Esophagus muscularis mucosa (tissue), 3 donors: ENCODE measurements at regions not wholly inside any gene's neighbourhood (a gene's known extent, or its start where the extent isn't known, plus 50 kb on each side); places are given as distances from the start of the nearest gene placed in this dataset.

ENCODE experiments used
- CTCF ChIP-seq, 3 experiments: fragments of 200-600 bp in 2 of 3; fragments of 450-650 bp in 1 of 3; sonication (generic) in 2 of 3; IDR thresholded peaks; one replicate each; pipeline ENCODE4 v1.5.1; 2017 to 2019; ENCODE audit warnings: antibody characterized with exemption in 3 of 3, mild to moderate bottlenecking in 2 of 3, moderate library complexity in 1 of 3
- POLR2A ChIP-seq: fragments of 450-650 bp; IDR thresholded peaks from one replicate; pipeline ENCODE4 v1.6.1; 2017; ENCODE audit warnings: antibody characterized with exemption, moderate library complexity, mild to moderate bottlenecking, low read depth

GRCh38 chr7:32248522-32248921 is 178.3 kb upstream of the PDE1C start:
- TF ChIP-seq POLR2A (no peak), CTCF (IDR thresholded peaks at IDR 0.05) (no peak)
